ENCODE measurements at regions not wholly inside any gene's neighbourhood (a gene's known extent, or its start where the extent isn't known, plus 50 kb on each side); places are given as distances from the start of the nearest gene placed in this dataset.

DNA sequence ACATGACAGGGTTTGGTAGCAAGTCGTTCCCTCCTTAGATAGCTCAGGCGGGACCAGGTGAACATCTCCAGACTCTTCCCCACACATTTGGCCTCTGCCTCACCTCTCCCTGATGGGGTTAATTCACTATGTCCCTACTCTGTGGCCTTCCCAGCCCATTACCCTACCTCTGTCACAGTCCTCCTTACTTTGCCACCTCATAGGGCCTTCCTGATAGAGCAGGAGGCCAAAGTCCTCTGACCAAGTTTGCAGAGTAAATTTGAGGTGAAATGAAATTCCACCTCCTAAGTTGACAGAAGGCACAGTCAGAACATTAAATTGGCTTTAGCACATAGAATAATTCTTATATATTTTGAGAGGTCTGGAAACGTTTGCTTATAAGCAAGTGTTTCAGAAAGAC, 53.1 kb upstream of the ARMC2 start:
- no peak for TF ChIP-seq POLR2AphosphoS5 (IDR thresholded peaks at IDR 0.05)
- TF ChIP-seq, protein P1, sequence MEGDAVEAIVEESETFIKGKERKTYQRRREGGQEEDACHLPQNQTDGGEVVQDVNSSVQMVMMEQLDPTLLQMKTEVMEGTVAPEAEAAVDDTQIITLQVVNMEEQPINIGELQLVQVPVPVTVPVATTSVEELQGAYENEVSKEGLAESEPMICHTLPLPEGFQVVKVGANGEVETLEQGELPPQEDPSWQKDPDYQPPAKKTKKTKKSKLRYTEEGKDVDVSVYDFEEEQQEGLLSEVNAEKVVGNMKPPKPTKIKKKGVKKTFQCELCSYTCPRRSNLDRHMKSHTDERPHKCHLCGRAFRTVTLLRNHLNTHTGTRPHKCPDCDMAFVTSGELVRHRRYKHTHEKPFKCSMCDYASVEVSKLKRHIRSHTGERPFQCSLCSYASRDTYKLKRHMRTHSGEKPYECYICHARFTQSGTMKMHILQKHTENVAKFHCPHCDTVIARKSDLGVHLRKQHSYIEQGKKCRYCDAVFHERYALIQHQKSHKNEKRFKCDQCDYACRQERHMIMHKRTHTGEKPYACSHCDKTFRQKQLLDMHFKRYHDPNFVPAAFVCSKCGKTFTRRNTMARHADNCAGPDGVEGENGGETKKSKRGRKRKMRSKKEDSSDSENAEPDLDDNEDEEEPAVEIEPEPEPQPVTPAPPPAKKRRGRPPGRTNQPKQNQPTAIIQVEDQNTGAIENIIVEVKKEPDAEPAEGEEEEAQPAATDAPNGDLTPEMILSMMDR (IDR thresholded peaks at IDR 0.05 in 8 of 11, conservative IDR thresholded peaks at IDR 0.05 in 3 of 11) = no peak

Data from spleen (tissue), 7 donors.